ENCODE measurements at regions not wholly inside any gene's neighbourhood (a gene's known extent, or its start where the extent isn't known, plus 50 kb on each side); places are given as distances from the start of the nearest gene placed in this dataset.

DNA sequence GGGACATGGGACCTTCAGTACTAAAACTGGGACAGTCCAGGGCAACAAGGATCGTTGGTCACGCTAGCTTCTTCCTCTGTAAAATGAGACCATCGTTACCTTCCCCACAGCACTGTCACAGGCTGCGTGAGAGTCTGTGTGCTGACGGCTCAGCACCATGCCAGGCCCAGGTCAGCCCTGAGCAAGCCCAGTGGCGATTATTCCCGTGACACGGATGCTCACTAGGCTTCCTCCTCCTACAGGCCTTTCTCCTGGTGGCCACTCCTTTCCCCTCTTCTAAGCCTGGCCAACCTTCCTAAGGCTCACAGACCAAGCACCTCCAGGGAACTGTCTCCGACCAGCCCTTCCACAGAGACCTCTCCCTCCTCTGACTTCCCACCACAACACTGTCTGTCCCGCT lies 69.3 kb upstream of the RUNX3 start:
- DNase-seq, result no peak

DNA sequence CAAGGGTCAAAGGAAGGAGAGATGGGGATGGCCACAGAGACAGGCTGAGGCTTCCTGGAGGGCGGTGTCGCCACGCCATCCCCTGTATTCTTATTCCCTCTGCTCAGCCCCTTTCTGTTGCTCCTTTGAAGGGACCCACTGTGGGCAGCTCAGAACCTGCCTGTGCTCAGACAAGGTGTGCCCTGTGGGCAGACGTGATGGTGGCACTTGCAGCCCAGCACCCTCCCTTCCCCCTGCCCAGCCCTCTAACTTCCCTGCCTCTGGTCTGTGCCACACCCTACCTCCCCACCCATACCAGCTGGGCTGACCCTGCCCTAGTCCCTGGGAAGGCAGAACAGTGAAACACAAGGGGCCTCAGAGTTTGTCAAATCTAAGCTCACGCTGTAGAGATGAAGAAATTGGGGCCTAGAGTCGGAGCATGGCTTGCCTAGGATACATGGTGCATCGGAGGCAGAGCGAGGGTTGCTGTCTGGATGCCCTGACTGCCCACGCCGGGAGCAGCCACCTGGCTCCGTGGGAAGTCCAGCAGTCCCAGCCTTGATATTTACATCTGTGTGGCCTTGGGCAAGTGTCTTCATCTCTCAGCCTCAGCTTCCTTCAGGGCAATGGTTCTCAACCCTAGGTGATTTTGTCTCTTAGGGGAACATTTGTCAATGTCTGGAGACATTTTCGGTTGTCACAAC lies 68.6 kb upstream of the RUNX3 start:
- DNase-seq, result no peak

DNA sequence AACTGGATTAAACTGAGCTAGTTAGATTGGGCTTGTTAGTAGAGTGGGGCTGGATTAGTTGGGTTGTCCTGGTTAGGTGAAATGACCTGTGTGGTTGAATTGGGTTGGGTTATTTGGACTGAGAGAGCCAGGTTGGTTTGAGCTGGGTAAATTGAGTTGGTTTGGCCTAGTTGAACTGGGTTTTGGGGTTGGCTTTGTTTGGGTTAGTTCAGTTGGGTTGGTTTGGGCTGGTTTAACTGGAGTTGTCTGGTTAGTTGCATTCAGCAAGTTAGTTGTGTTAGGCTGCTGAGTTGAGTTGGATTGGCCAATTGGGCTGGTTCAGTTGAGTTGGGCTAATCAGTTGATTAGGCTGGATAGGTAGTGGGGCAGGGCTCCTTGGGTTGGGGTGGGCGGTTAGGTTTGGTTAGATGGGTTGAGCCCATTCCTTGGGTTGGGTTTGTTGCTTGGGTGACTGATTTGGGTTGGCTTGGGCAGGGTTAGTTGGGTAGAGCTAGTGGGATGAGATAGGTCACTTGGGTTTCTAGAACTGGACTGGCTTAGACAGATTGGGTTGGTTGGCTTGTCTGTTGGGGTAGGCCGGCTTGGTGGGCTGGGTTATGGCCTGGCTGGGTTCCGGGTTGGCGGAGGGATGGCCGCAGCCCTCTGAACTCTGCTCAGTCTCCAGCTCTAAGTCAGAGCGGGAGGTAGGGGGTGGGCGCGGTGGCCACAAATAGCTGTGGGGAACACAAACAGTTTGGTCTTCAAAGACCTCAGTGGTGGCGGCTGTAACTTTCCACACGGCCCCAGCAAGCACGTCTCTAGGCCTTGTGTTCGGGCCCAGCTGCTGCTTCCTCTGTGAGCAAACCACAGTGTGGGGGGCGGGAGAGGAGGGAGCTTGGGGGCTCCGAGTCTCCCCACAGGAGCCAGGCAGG lies 67.2 kb upstream of the RUNX3 start:
- DNase-seq, result no peak

DNA sequence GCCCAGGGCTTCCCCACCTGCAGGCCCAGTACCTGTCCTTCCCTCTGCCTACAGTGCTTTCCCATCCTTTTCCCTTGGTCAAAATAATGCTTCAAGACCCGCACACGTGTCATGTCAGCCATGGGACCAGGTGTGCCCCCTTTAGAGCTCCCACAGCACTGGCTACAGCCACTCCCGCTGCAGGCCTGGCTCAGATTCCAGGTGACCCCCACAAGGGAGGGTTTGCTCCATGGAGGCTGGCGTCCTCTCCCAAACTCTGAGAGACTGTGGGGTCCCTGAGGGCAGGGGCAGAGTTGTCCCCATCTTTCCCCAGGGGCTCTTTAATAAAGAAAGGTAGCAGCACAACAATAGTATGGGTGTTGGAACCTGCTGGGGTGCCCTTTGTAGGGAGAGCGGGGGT lies 66.4 kb upstream of the RUNX3 start:
- DNase-seq, result no peak

DNA sequence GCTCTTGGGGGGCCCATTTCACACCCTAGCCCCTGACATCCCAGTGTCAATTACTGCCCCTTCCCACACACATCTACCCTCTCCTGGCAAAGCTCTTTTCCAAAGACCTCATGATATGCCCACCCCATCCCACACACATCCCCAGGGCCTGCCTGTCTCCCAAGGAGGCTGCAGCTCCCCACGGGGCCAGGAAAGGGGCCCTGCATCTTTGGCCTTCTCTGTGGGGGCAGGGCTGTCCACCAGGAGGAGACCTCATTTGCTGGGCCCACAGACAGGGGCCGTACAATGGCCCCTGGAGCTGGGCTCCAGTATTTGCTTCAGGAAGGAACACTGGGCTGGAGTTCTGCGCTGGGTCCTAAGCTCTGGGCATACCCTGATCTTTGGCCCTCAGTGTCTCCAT lies 65.6 kb upstream of the RUNX3 start:
- DNase-seq, result no peak

DNA sequence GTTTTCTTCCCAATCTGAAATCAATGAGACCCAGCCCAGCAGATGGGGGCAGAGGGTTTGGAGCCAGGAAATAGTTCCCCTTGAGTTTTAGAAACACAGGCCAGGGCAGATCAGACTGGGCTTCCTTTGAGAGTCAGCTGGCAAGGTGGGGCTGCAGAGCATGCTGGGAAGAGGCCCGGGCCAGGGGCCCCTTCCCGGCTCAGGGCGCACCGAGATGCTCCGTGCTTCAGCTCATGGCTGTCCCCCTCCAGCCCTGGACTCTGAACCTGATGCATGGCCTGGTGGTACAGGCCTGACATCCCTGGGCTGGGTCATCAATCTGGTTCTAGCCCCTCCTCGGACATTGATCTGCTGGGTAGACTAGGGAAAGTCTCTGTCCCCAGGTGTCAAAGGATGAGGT lies 65.1 kb upstream of the RUNX3 start:
- no peak for DNase-seq

DNA sequence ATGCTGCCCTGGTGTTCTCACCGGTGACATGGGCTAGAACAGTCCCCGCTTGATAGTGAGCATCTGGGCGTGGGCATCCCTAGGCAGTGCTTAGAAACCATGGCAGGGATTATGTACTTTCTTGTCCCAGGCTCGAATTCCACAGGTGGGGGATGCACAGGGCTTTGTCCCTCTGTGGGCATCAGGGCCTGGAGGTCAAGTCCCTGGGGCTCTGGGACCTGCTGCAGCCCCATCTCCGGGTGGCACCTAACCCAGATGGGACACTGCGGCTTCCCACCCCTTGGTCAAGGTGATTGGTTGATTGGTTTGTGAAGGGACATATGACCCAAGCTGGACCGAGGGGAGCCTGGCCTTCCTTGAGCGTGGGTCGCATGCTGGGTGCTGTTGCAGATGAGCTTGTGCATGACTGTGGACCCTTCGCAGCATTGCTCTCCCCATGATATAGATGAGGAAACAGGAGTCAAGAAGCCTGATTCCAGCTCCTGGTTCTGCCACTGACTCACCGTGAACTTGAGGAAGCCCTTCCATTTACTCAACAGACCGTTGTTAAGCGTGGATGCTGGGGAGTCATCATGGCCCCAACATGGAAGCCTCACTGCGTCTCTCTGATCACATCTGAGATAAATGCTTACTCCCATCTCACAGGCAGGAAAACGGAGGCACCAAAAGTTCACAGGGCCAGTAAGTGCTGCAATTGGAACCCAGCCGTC lies 64.0 kb upstream of the RUNX3 start:
- no peak for DNase-seq

DNA sequence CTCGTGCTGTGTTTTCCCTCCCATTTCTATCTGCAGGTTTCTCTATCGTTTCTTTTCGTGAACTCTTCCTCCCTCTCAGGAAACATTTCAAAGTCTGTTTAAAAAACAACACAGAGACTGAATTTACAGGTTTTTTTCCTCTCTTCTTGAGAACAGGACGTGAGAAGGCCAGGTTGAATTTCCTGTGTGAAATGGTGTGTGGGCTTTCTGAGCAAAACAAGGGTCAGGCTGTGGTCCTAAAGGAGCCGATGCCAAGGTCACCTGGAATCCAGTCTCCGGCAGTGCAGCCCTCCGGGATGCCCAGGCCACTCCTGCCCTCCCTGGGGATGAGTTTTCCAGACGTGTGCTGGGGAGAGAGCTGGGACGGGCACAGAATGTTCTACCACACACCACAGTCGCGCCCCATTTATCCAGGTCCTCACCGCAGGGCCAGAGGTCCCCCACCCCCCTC lies 62.7 kb upstream of the RUNX3 start:
- no peak for DNase-seq

DNA sequence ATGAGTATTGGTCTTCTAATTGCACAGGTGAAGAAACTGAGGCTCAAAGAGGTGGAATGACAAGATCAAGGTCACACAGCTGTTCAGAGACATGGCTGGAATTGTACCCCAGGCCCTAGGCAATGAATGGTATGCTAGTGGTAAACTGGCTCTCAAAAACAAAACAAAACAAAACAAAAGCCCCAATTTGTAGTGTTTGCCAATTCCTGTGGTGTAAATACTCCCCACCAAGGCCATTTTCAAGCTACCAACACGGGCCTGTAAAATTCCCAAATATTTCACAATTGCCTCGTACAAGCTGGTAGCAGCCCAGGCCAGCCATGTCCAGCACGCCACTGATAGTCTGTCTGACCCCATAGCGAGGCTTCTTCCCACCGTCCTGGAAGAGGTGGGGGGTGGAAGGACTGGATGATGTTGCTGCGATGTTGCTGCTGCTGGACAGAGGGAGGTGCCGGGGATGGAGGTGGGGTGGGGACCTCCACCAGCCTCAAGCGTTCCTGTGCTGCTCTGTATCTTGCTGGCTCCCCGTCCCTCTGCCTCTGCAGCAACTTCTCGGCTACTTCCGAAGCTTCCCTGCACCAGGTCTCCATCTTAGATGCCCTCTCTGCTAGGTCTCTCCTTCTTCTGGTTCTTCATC lies 62.2 kb upstream of the RUNX3 start:
- no peak for DNase-seq

DNA sequence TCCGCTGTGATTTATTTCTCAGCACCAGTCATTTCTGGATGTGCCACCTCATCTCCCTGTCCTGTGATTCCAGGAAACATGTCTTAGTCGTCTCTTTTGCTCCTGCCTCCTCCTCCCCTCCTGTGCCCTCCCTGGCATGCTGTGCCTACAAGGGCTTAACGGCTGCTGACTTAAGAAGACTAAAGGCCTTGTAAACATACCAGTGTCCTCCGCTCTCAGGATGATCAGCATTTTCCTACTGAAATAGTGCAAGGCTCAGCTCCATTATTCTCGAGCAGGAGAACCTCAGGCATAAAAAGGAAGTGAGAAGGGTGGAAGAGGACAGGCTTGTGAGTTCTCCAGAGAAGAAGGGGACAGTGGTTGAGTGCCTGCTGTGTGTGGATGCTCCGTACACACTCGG lies 61.6 kb upstream of the RUNX3 start:
- no peak for DNase-seq

DNA sequence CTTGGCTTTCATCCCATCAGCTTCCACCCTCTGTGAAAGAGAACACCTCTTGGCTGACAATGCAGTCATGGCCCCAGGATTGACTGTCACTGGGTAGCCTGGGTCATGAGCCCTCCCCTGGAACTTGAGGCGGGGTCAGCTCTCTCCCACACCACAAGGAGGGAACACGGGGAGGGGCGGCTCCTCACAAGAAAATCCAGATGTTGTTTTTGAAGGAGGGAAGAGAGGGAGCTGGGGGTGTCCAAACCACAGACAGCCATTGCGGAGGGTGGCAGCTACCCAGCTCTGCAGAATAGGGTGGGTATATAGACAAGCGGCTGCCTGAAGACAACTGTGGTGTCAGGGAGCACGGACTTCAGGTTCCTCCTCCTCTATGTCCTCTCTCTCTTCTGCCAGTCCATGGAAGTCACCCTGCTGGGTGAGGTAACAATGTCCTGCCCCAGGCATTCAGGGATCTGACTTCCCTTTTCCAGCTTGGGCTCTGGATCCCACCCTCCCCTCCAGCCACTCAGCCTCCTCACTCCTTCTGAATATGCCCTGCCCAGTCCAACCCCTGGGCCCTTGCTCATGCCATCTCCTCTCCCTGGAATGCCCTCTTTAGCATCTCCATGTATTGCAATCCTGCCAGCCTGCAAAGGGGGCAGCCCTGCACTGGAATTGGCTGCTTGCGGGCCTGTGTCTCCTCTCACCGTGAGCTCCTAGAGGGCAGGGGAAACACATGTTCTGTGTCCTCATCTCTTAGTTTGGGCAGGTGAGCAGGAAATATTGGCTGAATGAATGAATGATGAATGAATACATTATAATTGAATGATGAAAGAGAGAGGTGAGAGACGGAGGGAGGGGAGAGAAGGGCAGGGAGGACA lies 60.9 kb upstream of the RUNX3 start:
- no peak for DNase-seq

DNA sequence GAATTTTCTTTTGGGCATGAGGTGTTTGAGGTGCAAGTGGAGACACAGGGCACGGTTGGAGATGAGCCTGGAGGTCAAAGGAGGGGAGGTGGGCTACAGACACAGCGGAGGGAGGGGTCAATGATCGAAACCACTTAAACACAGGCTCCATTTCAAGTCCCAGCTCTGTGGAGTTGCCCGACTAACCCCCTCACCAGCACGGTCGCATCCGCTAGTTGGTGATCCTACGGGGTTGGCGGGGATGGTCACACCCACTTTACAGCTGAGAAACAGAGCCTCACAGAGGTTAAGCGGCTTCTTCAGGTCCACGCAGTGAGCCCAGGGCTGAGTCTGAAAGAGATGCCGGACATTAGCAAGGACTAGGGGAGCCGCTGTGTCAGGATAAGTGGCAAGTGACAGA lies 60.1 kb upstream of the RUNX3 start:
- no peak for DNase-seq

DNA sequence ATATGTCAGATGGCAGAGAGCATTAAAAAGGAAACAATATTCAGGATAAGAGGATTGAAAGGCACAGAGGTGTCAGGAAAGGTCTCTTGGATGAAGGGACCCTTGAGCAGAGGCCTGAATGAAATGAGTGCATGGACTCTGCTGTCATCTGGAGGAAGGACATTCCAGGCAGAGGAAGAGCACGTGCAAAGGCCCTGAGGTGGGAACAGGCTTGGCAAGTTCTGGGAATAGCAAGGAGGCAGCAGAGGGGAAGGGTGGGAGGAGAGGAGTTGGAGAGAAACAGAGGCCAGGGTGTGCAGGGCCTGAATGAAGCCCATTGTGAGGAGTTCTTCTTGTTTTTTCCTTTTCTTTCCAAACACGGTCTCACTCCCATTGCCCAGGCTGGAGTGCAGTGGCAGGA lies 59.0 kb upstream of the RUNX3 start:
- no peak for DNase-seq

DNA sequence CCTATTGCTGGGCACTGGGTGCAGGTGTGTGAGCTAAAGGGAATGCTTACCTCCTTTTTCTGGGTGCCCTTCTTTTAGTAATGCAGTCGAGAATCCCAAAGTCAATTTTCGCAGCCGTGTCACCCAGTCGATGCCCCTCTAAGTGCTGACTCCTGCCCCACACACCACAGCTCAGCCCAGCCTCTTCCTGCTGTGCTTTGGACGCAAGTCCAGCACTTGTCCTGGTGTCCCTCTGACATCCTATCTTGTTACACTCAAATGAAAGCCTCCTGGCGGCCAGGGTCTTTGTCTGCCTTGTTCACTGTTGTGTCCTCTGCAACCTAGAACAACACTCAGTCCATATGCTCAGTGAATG lies 58.5 kb upstream of the RUNX3 start:
- no peak for DNase-seq

DNA sequence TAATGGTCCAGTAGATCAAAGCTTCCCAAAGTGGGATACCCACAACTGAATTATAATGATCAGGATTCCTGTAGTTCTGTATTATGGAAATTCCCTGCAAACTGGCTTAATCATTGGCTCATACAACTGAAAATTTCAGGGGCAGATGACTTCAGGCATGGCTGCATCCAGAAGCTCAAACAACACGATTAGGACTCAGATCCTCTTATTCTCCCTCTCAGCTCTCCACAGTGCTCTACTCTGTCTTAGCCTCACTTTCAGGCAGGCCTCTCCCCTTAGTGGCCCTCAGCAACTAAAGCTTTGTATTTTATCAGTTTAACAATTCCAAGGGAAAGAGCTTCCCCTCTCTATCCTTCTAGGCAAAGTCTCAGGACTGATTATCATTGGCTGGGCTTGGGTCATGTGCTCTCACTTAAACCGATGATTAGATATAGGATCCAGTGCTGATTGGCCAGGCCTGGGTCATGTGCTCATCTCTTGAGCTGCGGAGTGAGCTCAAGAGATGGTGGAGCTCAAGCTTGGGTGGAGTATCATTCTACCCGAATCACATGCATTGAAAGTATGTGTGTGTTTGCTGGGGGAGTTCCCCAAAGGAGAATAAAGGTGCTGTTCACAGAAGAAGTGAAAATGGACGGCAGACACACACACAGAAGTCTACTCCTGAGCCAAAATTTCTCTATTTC lies 57.9 kb upstream of the RUNX3 start:
- no peak for DNase-seq

DNA sequence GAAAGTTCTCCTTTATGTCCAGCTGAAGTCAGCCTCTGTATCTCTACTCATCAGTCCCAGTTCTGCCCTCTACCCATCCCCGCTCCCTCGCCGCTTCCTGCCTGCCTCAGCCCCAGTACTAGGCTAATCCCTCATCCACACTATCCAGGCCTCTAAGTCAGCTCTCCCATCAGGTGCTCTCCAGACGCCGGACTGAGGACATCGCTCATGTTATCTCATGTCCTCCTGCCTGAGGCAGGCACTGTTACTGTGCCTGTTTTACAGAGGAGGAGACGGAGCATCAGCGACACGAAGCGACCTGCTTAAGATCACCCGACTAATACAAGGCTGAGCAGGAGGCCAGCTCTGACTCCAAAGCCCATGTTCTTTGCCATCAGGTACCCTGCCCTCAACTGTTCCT lies 57.3 kb upstream of the RUNX3 start:
- no peak for DNase-seq

DNA sequence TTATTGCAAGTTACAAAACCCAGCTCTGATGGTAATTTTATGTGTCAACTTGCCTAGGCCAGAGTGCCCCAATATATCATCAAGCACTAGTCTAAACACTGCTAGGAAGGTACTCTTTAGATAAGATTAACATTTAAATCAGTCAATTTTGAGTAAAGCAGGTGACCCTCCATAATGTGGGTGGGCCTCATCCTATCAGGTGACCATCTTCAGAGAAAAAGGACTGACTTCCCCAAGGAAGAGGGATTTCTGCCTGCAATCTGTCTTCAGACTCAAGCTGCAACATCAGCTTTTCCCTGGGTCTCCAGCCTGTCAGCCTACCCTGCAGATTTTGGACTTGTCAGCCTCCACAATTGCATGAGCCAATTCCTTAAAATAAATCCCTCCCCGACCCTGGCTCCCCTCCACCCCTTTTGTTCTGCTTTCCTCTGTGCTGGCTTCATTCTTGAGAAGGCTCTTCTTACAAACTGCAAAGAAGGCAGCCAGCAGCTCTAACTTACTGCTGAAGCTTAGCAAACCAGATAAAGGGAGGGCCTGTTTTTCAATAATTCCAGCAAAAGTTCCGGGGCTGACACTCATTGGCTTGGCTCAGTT lies 56.4 kb upstream of the RUNX3 start:
- DNase-seq, result no peak

DNA sequence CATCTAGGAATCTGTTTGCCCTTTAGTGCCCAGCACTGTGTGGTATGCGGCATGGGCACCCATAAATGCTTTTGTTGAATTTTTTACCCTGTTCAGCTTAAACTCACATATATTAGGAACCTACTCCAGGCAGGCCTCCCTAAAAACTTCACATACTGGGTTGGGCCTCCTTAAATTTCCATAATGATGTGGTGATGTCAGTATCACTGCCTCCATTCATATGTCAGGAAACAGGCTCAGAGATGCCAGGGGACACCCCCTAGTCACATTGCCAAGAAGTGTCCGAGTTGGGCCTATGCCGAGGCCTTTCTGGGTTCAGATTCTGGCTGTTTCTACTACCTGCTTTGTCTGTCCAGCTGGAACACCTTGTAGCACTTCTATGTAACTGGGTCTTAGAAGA lies 55.7 kb upstream of the RUNX3 start:
- DNase-seq, result no peak

DNA sequence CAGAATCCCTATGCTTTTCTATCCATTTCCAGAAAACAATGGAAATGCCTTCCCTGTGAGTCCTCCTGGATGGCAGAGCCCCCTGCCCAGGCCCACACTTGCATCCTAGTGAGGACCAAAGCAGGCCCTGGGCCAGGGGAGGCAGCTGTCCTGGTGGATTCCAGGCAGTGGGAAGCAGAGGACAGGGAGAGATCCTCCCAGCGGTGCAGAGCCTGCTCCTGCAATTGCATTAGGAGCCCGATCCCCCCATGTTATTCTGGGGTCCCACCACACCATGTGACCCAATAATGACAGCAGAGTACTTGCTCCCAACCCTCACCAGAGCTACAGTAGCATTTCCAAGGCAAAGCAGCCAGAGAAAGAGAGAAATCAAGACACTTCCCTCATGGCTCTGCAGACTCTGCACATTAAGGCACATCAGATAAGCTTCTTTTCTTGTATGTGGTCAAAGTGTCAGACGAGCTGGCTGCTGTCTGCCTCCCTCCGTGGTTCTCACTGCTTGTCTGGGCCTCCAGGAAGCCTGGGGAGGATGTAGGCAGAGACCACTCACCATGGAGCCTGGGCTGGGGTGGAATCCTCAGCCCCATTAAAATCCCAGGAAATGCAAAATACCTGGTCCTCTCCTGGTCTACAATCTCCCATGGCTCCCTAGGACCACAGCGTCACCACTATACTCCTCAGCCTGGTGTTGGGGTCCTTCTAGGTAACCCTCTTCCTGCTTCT lies 54.9 kb upstream of the RUNX3 start:
- DNase-seq, result no peak

DNA sequence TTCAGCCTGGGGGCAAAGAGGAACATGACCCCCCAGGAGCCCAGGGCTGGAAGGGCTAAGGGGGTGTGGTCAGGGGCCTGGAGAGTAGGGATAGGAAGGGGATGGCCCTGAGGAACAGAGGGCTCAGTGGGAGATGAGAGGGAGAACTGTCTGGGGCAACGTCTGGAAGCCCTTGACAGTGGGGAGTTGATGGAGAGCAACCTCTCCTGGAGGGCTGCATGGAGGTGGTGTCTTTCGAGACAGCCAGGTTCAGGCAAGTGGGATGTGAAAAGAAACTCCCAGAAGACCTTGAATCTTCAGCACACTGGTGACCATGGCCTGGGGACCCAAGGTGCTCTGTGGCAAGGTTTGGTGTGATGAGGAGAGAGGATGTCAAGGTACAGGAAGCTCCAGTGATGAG lies 54.2 kb upstream of the RUNX3 start:
- DNase-seq, result no peak
